ENCODE measurements at regions not wholly inside any gene's neighbourhood (a gene's known extent, or its start where the extent isn't known, plus 50 kb on each side); places are given as distances from the start of the nearest gene placed in this dataset.
A peak's percentile ranks its signal among the peaks of the same experiment; 100 is the strongest.
"Not testable (repeated sequence)": the region's sequence is repeated elsewhere in the genome, so short reads cannot be mapped to it uniquely, and the experiment has no call there.

DNA sequence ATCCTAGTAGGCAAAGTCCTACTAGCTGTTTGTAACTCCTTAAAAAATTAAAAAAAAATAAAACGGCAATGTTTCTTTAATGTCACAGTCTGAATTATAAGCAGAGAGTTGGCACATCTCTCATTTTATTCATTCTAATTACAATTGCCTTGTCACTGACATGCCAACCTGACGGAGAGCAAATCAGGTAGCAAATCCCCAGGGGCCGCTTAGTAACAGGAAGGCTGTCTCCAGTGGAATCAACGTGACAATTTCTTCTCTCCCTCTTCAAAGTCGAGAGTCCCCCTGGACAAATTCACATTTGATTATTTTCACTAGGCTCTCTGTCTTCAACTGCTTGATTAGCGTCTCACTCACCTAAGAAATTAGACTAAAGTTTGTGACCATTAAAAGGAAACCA is 1598.9 kb upstream of the PIK3C3 start:
- H3K4me3 ChIP-seq (ENCODE audit: low read depth, low read length) = no peak overlapping the region
- no peak for DNase-seq (ENCODE audit: low read depth)

DNA sequence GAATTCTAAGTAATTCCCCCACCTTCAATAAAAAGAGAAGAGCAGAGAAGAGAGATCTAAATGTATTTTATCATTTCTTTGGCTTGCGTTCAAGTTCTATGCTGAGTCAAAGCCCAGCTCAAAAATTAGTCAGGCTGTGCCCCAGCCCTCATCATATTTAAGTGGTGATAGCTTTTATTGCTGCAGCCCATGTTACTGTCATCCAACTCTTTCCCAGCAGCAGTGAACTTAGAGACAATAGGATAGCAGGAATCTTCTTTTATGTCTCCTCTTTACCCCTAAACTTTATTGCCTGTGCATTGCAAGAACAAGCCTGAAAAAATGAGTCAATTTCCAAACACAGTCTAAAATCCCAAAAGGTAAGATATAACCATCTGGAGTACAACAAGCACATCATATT is 1599.3 kb upstream of the PIK3C3 start:
- peak; percentile 97 for DNase-seq (ENCODE audit: low read depth)
- H3K4me3 ChIP-seq (ENCODE audit: low read depth, low read length) = no peak overlapping the region

GRCh38 chr18:40348196-40348595 is 1606.8 kb upstream of the PIK3C3 start:
- DNase-seq (ENCODE audit: low read depth) = no peak
- H3K4me3 ChIP-seq (ENCODE audit: low read depth, low read length) = no peak overlapping the region

- DNase-seq (ENCODE audit: low read depth) = no peak
- H3K4me3 ChIP-seq (ENCODE audit: low read depth, low read length) = no peak overlapping the region
Measured at GRCh38 chr18:40347261-40347660, 1607.8 kb upstream of the PIK3C3 start.

- DNase-seq (ENCODE audit: low read depth) = no peak
- H3K4me3 ChIP-seq (ENCODE audit: low read depth, low read length) = no peak overlapping the region
Measured at GRCh38 chr18:40346146-40346545, 1608.9 kb upstream of the PIK3C3 start.

DNA sequence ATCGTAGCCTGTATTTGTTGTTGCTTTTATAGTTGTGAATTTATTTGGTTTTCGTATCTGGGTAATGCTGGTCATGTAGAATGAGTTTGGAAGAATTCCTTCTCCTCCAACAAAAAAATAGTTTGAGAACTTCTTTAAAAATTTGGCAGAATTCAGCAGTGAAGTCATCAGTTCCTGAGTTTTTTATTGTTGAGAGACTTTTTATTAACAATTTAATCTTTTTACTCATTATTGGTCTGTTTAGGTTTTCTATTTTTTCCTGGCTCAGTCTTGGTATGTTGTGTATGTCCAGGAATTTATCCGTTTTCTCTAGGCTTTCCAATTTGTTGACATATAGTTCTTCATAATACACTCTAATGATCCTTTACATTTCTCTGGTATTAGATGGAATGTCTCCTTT is 1613.3 kb upstream of the PIK3C3 start:
- H3K4me3 ChIP-seq (ENCODE audit: low read depth, low read length) = no peak overlapping the region
- DNase-seq (ENCODE audit: low read depth) = no peak

DNA sequence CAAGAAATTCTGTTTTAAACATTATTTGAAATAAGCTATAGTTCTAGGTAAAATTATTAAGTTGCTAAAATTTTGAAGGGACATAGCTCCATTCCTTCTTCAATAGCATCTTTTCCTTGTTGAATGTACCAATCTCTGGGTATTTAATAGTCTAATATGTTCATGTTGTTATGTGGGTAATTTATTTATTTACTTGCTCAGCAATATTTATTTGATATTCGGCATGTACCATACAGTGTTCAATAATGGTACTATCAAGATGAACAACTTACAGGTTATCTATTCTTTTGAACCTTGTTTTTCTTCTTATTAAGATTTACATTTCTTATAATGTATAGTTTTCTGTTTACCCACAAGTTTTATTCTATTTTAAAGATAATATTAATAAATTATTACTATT is 1616.8 kb upstream of the PIK3C3 start:
- H3K4me3 ChIP-seq (ENCODE audit: low read depth, low read length) = no peak overlapping the region
- DNase-seq (ENCODE audit: low read depth) = no peak

DNA sequence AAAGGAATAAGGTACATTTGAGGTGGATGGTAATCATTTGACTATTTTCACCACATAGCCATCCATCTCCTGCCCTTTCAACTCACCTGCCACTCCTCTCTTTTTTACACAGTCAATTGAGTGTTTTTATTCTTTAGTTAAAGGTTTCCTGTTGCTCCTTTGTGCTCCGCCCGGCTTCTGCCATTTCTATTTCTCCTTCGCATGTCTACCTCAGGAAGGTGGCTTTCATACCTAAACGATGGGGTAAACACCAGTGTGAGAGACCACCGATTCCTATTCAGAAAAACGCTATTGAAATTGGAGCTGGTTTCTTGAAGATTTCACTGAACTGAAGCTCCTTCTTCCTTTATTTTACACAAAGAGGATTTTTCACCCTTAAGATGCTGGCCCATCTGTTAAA is 1628.0 kb upstream of the PIK3C3 start:
- DNase-seq (ENCODE audit: low read depth) = no peak
- no peak overlapping the region for H3K4me3 ChIP-seq (ENCODE audit: low read depth, low read length)

DNA sequence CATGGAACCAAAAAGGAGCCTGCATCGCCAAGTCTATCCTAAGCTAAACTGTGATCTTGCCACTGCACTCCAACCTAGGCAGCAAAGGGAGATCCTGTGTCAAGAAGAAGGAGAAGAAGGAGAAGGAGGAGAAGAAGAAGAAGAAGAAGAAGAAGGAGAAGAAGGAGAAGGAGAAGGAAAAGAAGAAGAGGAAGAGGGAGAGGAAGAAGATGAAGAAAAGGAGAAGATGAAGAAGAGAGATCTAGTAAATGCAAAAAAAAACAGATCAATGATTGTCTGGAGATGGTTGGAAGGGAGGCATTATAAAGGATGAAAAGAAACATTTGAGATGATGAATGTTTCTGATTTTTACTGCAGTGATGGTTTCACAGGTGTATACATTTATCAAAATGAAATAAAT is 1629.0 kb upstream of the PIK3C3 start:
- H3K4me3 ChIP-seq (ENCODE audit: low read depth, low read length) = no peak overlapping the region
- DNase-seq (ENCODE audit: low read depth) = no peak

- H3K4me3 ChIP-seq (ENCODE audit: low read depth, low read length) = no peak overlapping the region
- DNase-seq (ENCODE audit: low read depth) = no peak
Measured at GRCh38 chr18:40314199-40314598, 1640.8 kb upstream of the PIK3C3 start.

- no peak overlapping the region for H3K4me3 ChIP-seq (ENCODE audit: low read depth, low read length)
- DNase-seq (ENCODE audit: low read depth) = no peak
Measured at GRCh38 chr18:40313030-40313642, 1641.9 kb upstream of the PIK3C3 start.

GRCh38 chr18:40307627-40308026 is 1647.4 kb upstream of the PIK3C3 start:
- no peak overlapping the region for H3K4me3 ChIP-seq (ENCODE audit: low read depth, low read length)
- DNase-seq (ENCODE audit: low read depth) = no peak

- DNase-seq (ENCODE audit: low read depth) = no peak
- H3K4me3 ChIP-seq (ENCODE audit: low read depth, low read length) = no peak overlapping the region
Measured at GRCh38 chr18:40296717-40297413, 1658.2 kb upstream of the PIK3C3 start.

GRCh38 chr18:40292985-40293710 is 1661.9 kb upstream of the PIK3C3 start:
- DNase-seq (ENCODE audit: low read depth) = no peak
- H3K4me3 ChIP-seq (ENCODE audit: low read depth, low read length) = no peak overlapping the region

GRCh38 chr18:40283560-40283959 is 1671.5 kb upstream of the PIK3C3 start:
- H3K4me3 ChIP-seq (ENCODE audit: low read depth, low read length) = no peak overlapping the region
- DNase-seq (ENCODE audit: low read depth) = no peak

GRCh38 chr18:40281356-40281755 is 1673.7 kb upstream of the PIK3C3 start:
- H3K4me3 ChIP-seq (ENCODE audit: low read depth, low read length); DNase-seq (ENCODE audit: low read depth): not testable (repeated sequence)

DNA sequence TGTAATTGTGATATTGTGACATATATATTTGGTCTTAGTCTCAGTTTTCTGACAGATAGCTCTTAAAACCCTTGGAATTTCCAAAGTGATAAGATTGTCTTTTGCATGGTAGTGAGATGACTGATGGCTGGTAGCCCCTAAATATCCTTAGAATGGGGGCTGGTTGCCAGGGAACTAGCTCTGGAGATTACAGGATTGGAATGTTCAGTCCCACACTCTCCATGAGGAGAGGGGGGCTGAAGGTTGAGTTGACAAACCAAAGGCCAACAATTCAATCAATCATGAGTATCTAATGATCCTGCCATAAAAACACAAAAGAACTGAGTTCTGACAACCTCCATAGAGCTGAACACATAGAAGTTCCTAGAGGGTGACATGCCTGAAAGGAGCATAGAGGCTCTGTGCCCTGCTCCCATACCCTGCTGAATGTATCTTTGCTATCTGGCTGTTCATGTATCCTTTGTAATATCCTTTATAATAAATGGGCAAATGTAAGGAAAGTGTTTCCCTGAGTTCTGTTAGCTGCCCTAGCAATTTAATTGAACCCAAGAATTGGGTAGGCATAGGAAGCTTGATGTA is 1680.3 kb upstream of the PIK3C3 start:
- no peak overlapping the region for H3K4me3 ChIP-seq (ENCODE audit: low read depth, low read length)
- DNase-seq (ENCODE audit: low read depth) = no peak

DNA sequence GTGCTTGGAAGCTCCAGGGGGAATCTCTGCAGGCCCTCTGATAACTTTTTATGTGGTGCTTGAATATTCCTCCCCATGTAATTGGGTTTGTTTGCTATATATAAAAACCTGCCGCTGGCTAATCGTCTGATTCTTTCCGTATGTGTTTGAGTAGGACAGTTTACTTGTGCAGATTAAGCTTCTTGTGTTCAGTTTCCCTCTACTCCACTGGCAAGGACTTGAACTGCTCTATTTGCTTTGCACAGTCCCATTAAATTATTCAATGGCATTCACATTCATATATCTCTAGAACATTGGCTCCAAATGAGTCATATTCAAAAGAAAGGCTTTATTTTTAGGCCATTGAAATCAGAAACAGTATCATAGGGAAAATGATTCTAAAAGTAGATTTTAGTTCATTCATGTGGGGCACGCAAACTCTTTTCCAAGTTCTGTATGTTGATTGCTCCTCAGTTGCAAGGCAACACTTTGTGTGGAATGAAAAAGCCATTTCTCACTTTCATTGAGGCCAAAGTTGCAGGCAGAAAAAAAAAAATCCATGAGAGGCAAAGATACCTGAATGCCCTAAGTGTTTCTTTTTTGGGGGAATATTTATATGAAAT is 1682.3 kb upstream of the PIK3C3 start:
- H3K4me3 ChIP-seq (ENCODE audit: low read depth, low read length) = no peak overlapping the region
- DNase-seq (ENCODE audit: low read depth) = no peak

DNA sequence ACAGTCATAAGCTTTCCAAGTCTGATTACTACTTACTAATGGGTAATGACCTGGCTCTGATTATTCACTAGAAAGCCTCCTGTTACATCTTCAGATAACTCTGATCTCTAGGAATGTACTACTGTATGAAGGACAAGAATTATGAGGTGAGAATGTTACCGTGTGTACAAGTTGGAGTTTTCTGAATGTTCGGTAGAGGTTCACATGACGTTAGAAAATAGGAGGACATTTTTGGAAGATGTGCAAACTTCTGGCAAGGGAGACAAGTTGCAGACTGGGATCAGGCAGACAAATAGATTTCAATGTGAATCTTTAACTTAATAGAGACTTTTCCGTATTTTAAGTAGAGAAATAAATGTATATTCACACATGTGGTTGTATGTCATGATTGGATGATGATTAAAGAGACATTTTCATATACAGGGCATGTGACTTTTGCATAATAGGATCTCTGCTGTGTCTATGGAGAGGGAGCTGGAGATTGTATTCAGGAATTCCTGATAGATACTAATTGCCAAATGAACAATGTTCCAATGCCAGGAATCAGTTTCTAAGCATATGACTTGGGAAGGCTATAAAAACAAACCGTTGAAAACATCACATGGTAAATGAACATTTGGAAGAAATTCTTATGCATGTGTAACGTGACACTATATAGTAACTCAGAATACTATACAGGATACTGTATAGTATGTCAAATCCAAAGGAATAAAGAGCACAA is 1695.8 kb upstream of the PIK3C3 start:
- H3K4me3 ChIP-seq (ENCODE audit: low read depth, low read length) = no peak overlapping the region
- no peak for DNase-seq (ENCODE audit: low read depth)

Data from skeletal muscle cell (primary cell).